SK-N-MC (cell line): ENCODE measurements at regions not wholly inside any gene's neighbourhood (a gene's known extent, or its start where the extent isn't known, plus 50 kb on each side); places are given as distances from the start of the nearest gene placed in this dataset.

ENCODE experiments used
- EZH2 ChIP-seq: fragments of 200-600 bp; sonication (generic); IDR thresholded peaks from one replicate; pipeline ENCODE4 v1.6.1; 2017; ENCODE audit warnings: antibody characterized with exemption
- FOXP2 ChIP-seq: optimal IDR thresholded peaks from 2 replicates; pipeline ENCODE3; 2011; ENCODE audit warnings: mild to moderate bottlenecking, moderate library complexity; ENCODE audit not compliant: insufficient read depth; ENCODE audit errors: extremely low read length, control extremely low read depth
- POLR2AphosphoS5 ChIP-seq: IDR thresholded peaks from 2 replicates; pipeline ENCODE4 v1.6.1; 2012; ENCODE audit warnings: mild to moderate bottlenecking, low read depth, low read length, borderline replicate concordance

DNA sequence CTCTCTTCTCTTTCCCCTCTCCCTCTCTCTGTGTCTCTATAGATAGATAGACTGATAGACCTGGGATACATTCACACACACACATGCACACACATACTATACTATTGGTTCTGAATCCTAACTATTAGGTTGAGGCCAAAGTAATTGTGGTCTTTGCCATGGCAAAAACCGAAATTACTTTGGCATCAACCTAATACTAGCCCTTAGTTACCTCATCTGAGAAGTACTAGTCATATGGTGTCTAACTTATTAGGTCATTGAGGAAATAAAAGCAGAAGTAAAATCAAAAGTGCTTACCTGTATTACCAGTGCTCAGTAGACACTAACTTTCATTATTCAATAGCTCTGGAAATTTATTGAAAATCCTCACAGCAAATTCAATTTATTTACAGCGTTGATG lies 451.5 kb downstream of the EPHA4 start:
- TF ChIP-seq EZH2 (no peak), POLR2AphosphoS5 (no peak), FOXP2 (no peak)
